DND-41 (cell line): ENCODE measurements at regions not wholly inside any gene's neighbourhood (a gene's known extent, or its start where the extent isn't known, plus 50 kb on each side); places are given as distances from the start of the nearest gene placed in this dataset.

Source experiments
- EZH2 ChIP-seq: IDR thresholded peaks from 3 replicates; pipeline ENCODE4 v1.6.1; 2012; ENCODE audit warnings: borderline replicate concordance, low read depth, mild to moderate bottlenecking, moderate library complexity, low read length, inconsistent platforms; ENCODE audit not compliant: severe bottlenecking
- TF ChIP-seq, protein P1 (sequence below): IDR thresholded peaks from 2 replicates; pipeline ENCODE4 v1.5.1; 2012; ENCODE audit warnings: borderline replicate concordance, low read length, moderate library complexity, mild to moderate bottlenecking; ENCODE audit not compliant: poor library complexity, severe bottlenecking; ENCODE audit errors: extremely low read depth

DNA sequence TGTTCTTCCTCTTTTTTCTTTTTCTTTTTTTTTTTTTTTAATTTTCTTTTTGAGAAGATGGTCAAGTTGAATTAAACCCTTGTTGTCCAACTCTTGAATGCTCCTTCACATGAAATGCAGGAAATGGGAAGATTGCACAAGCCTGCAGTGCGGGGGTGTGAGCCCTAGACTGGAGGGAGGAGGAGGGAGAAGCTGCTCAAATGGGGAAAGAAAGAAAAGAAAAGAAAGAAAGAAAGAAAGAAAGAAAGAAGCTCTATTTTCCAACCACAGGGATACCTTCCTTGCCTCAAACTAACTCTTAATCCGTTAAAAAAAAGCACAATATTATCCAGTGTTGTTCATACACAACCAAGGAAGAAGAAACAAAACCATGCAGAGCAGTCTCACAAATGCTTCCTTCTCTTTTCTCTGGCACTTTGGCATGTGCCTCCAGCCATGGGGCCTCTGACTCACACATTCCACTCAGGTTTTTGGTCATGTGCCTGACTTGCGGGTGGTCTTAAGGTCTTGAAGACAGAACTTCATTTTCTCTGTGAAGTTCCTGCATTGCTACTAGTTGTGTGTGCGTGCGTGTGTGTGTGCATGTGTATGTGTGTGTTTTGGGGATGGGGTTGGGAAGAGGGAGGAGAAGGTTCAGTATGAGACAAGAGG, 276.1 kb downstream of the RPS6KC1 start:
- TF ChIP-seq EZH2 = no peak
- TF ChIP-seq, protein P1, sequence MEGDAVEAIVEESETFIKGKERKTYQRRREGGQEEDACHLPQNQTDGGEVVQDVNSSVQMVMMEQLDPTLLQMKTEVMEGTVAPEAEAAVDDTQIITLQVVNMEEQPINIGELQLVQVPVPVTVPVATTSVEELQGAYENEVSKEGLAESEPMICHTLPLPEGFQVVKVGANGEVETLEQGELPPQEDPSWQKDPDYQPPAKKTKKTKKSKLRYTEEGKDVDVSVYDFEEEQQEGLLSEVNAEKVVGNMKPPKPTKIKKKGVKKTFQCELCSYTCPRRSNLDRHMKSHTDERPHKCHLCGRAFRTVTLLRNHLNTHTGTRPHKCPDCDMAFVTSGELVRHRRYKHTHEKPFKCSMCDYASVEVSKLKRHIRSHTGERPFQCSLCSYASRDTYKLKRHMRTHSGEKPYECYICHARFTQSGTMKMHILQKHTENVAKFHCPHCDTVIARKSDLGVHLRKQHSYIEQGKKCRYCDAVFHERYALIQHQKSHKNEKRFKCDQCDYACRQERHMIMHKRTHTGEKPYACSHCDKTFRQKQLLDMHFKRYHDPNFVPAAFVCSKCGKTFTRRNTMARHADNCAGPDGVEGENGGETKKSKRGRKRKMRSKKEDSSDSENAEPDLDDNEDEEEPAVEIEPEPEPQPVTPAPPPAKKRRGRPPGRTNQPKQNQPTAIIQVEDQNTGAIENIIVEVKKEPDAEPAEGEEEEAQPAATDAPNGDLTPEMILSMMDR = no peak
